GM12891 (cell line): ENCODE measurements at regions not wholly inside any gene's neighbourhood (a gene's known extent, or its start where the extent isn't known, plus 50 kb on each side); places are given as distances from the start of the nearest gene placed in this dataset.

Experiments
- POLR2A ChIP-seq: IDR thresholded peaks from 2 replicates; pipeline ENCODE4 v1.6.1; 2011; ENCODE audit warnings: low read depth, low read length, control low read depth
- POLR2AphosphoS5 ChIP-seq: IDR thresholded peaks from 2 replicates; pipeline ENCODE4 v1.6.1; 2011; ENCODE audit warnings: low read depth, low read length, control low read depth

DNA sequence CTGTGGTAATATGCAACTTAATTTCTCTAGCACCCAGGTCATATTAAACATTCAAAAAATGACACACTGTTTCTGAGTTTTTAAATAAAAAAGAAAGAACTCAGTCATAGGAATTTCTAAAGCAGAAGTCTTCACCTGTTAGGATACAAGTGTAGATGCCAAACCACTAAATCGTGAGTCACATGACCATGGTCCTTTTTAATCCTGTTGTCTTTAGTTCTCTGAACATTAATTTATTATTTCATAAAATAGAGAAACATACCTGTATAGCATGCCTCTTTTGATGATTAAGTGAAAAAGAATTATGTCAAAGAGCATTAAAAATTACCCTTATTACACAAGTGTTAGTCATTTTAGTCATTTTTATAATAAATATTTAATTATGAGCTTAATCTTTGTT, 398.8 kb downstream of the CCDC85A start:
- TF ChIP-seq POLR2A (no peak), POLR2AphosphoS5 (no peak)
